SK-N-SH (cell line): ENCODE measurements at regions not wholly inside any gene's neighbourhood (a gene's known extent, or its start where the extent isn't known, plus 50 kb on each side); places are given as distances from the start of the nearest gene placed in this dataset.

Source experiments
- CTCF ChIA-PET: fragments of 300-600, 350-600 bp; formaldehyde crosslinking; extraction: SDS; loops from one replicate; lab custom pipeline; 2021; lab: Yijun Ruan, JAX
- POLR2A ChIA-PET: fragments of 350-600 bp; sonication (Branson Sonifier 250); formaldehyde crosslinking; extraction: SDS; loops from one replicate; lab custom pipeline; 2020; ENCODE audit warnings: antibody characterized with exemption, inconsistent platforms; lab: Yijun Ruan, JAX
- DNase-seq: peaks from one replicate; pipeline ENCODE4 v3.0.0; 2012
- H2AFZ ChIP-seq: fragments of 200-600 bp; sonication (generic); 2 replicates; pipeline ENCODE4 v1.8.1; 2016; ENCODE audit warnings: antibody characterized with exemption, mild to moderate bottlenecking, low read depth
- H3F3A ChIP-seq: fragments of 200-600 bp; sonication (generic); replicated peaks from 2 replicates; pipeline ENCODE3; 2016; ENCODE audit warnings: antibody characterized with exemption, mild to moderate bottlenecking; ENCODE audit not compliant: insufficient read depth
- H3K27ac ChIP-seq, 2 experiments: fragments of 200-500 bp in 1 of 2; fragments of 200-600 bp in 1 of 2; sonication (Bioruptor generic) in 1 of 2; sonication (generic), shearing (Covaris generic) in 1 of 2; 2 replicates each; pipeline versions ENCODE4 v1.5.1 to v1.6.1; 2014 to 2016; ENCODE audit warnings: low read depth in 2 of 2, inconsistent platforms in 1 of 2, low read length in 1 of 2, mild to moderate bottlenecking in 1 of 2, mixed read lengths in 1 of 2
- H3K27me3 ChIP-seq: fragments of 200-600 bp; sonication (generic), shearing (Covaris generic); 2 replicates; pipeline ENCODE4 v1.6.1; 2016; ENCODE audit warnings: mixed run types; ENCODE audit not compliant: insufficient read depth
- H3K36me3 ChIP-seq, 2 experiments: fragments of 200-500 bp in 1 of 2; fragments of 200-600 bp in 1 of 2; sonication (Bioruptor generic) in 1 of 2; sonication (generic) in 1 of 2; replicated peaks in 1 of 2; 2 replicates each; pipeline versions ENCODE3 to v1.5.1; 2014 to 2016; ENCODE audit warnings: low read length in 1 of 2, mild to moderate bottlenecking in 1 of 2; ENCODE audit not compliant: insufficient read depth in 2 of 2, control insufficient read depth in 1 of 2
- H3K4me1 ChIP-seq, 2 experiments: fragments of 200-500 bp in 1 of 2; fragments of 200-600 bp in 1 of 2; sonication (Bioruptor generic) in 1 of 2; sonication (generic), shearing (Covaris generic) in 1 of 2; 2 replicates each; pipeline versions ENCODE4 v1.5.1 to v1.6.1; 2014 to 2016; ENCODE audit warnings: low read depth in 1 of 2, low read length in 1 of 2, mixed run types in 1 of 2; ENCODE audit not compliant: insufficient read depth in 2 of 2, control insufficient read depth in 1 of 2
- H3K4me2 ChIP-seq: fragments of 200-600 bp; sonication (generic), shearing (Covaris generic); 2 replicates; pipeline ENCODE4 v1.6.1; 2017; ENCODE audit warnings: mixed run types
- H3K4me3 ChIP-seq, 2 experiments: fragments of 200-500 bp in 1 of 2; fragments of 200-600 bp in 1 of 2; sonication (Bioruptor generic) in 1 of 2; sonication (generic), shearing (Covaris generic) in 1 of 2; 2 replicates each; pipeline versions ENCODE4 v1.5.1 to v1.8.1; 2014 to 2016; ENCODE audit warnings: low read depth in 2 of 2, inconsistent platforms in 1 of 2, low read length in 1 of 2, mild to moderate bottlenecking in 1 of 2, mixed read lengths in 1 of 2, moderate library complexity in 1 of 2
- H3K79me2 ChIP-seq: fragments of 200-600 bp; sonication (generic); 2 replicates; pipeline ENCODE4 v1.8.1; 2017; ENCODE audit warnings: mild to moderate bottlenecking; ENCODE audit not compliant: insufficient read depth
- H3K9ac ChIP-seq: fragments of 200-600 bp; sonication (generic); 2 replicates; pipeline ENCODE4 v1.6.1; 2017; ENCODE audit warnings: mixed run types
- H3K9me2 ChIP-seq: fragments of 200-600 bp; sonication (generic); 2 replicates; pipeline ENCODE4 v1.6.1; 2017; ENCODE audit warnings: mixed run types
- H3K9me3 ChIP-seq: fragments of 200-600 bp; sonication (generic); 2 replicates; pipeline ENCODE4 v1.6.1; 2017; ENCODE audit warnings: mixed run types, mild to moderate bottlenecking, moderate library complexity
- H4K20me1 ChIP-seq: fragments of 200-600 bp; sonication (generic); 2 replicates; pipeline ENCODE4 v1.6.1; 2017; ENCODE audit warnings: mild to moderate bottlenecking, mixed run types; ENCODE audit not compliant: insufficient read depth
- CHD2 ChIP-seq: fragments of 150-350 bp; IDR thresholded peaks from 2 replicates; pipeline ENCODE4 v1.6.1; 2018; ENCODE audit warnings: low read length; ENCODE audit not compliant: partially characterized antibody
- CTCF ChIP-seq: fragments of 200-600 bp; sonication (generic); IDR thresholded peaks from 2 replicates; pipeline ENCODE4 v1.6.1; 2017; ENCODE audit warnings: antibody characterized with exemption, mild to moderate bottlenecking, moderate library complexity
- ELF1 ChIP-seq: IDR thresholded peaks from 2 replicates; pipeline ENCODE4 v1.4.0; 2012
- EP300 ChIP-seq, 2 experiments: IDR thresholded peaks; 2 replicates each; pipeline versions ENCODE4 v1.4.0 to v1.6.1; 2012; ENCODE audit warnings: borderline replicate concordance in 1 of 2, low read depth in 1 of 2, low read length in 1 of 2
- EZH2phosphoT487 ChIP-seq: fragments of 200-600 bp; sonication (generic); IDR thresholded peaks from 2 replicates; pipeline ENCODE4 v1.6.1; 2017; ENCODE audit warnings: low read depth, mixed run types, mild to moderate bottlenecking, antibody characterized with exemption, moderate library complexity, borderline replicate concordance
- FOSL2 ChIP-seq: IDR thresholded peaks from 2 replicates; pipeline ENCODE4 v1.4.0; 2012; ENCODE audit warnings: low read depth, mild to moderate bottlenecking, moderate library complexity, borderline replicate concordance
- FOXJ3 ChIP-seq: sonication (generic); formaldehyde crosslinking; IDR thresholded peaks from 2 replicates; pipeline ENCODE4 v1.5.1; 2020; ENCODE audit warnings: mild to moderate bottlenecking, missing genetic modification reagents
- GATA2 ChIP-seq: sonication (generic); formaldehyde crosslinking; IDR thresholded peaks from 2 replicates; pipeline ENCODE4 v1.5.0; 2020; ENCODE audit warnings: mild to moderate bottlenecking, missing genetic modification reagents
- IRF3 ChIP-seq: fragments of 150-350 bp; IDR thresholded peaks from 2 replicates; pipeline ENCODE4 v1.6.1; 2016; ENCODE audit warnings: mild to moderate bottlenecking, low read depth, low read length
- MXI1 ChIP-seq: IDR thresholded peaks from 2 replicates; pipeline ENCODE4 v1.6.1; 2012; ENCODE audit warnings: mild to moderate bottlenecking, low read depth, low read length, improper control_type of control experiment
- NRF1 ChIP-seq: IDR thresholded peaks from 2 replicates; pipeline ENCODE4 v1.6.1; 2012; ENCODE audit warnings: low read depth, mild to moderate bottlenecking, low read length
- POLR2AphosphoS5 ChIP-seq: IDR thresholded peaks from 2 replicates; pipeline ENCODE4 v1.6.1; 2012; ENCODE audit warnings: low read depth, low read length
- RAD21 ChIP-seq: IDR thresholded peaks from 2 replicates; pipeline ENCODE4 v1.6.1; 2012; ENCODE audit warnings: mild to moderate bottlenecking, low read length
- REST ChIP-seq: IDR thresholded peaks from 2 replicates; pipeline ENCODE4 v1.6.1; 2012; ENCODE audit warnings: mild to moderate bottlenecking, low read depth, low read length, moderate library complexity
- RXRA ChIP-seq: IDR thresholded peaks from 2 replicates; pipeline ENCODE4 v1.4.0; 2012; ENCODE audit warnings: low read depth, mild to moderate bottlenecking, borderline replicate concordance
- SIN3A ChIP-seq: IDR thresholded peaks from 2 replicates; pipeline ENCODE4 v1.6.1; 2012; ENCODE audit warnings: low read depth, mild to moderate bottlenecking, low read length, moderate library complexity, borderline replicate concordance
- SMC3 ChIP-seq: IDR thresholded peaks from 2 replicates; pipeline ENCODE4 v1.6.1; 2012; ENCODE audit warnings: low read depth, low read length, improper control_type of control experiment
- TAF1 ChIP-seq: IDR thresholded peaks from 2 replicates; pipeline ENCODE4 v1.6.1; 2012; ENCODE audit warnings: low read depth, mild to moderate bottlenecking, low read length, moderate library complexity, borderline replicate concordance
- TEAD4 ChIP-seq: IDR thresholded peaks from 2 replicates; pipeline ENCODE4 v1.4.0; 2012; ENCODE audit warnings: mild to moderate bottlenecking, borderline replicate concordance; ENCODE audit not compliant: insufficient read depth
- USF1 ChIP-seq: IDR thresholded peaks from 2 replicates; pipeline ENCODE4 v1.4.0; 2012; ENCODE audit warnings: low read depth, borderline replicate concordance
- YY1 ChIP-seq: IDR thresholded peaks from 2 replicates; pipeline ENCODE4 v1.4.0; 2012; ENCODE audit warnings: low read depth, mild to moderate bottlenecking
- ZBTB33 ChIP-seq: IDR thresholded peaks from 2 replicates; pipeline ENCODE4 v1.4.0; 2012; ENCODE audit warnings: low read depth, borderline replicate concordance
- WGBS: methylation state at CpG from one replicate; pipeline ENCODE4 v1.1.6; 2017; ENCODE audit warnings: low lambda C conversion rate; 5-methylcytosine and 5-hydroxymethylcytosine counted together

GRCh38 chr6:4717856-4718255, 58.3 kb upstream of the CDYL start (continued):
- TF ChIP-seq ZBTB33 (no peak), CHD2 (no peak), IRF3 (no peak), GATA2 (CRISPR knock-in tag) (no peak), ELF1 (no peak), TAF1 (no peak)
- TF ChIP-seq, all 33 proteins: peak for 0

- Histone ChIP-seq H2AFZ (no peak overlapping the region), H3K27me3 (peaks cover 4% of the 10 kb centered on the region; the same call in 1 of the 2 replicates), H3K36me3 (no peaks in the 10 kb centered on the region), H3K9ac (no peak overlapping the region), H3F3A (no peaks in the 10 kb centered on the region), H3K4me3 (no peak overlapping the region), H3K27ac (no peak overlapping the region), H3K9me2 (no peaks in the 10 kb centered on the region), H3K4me1 (no peaks in the 10 kb centered on the region), H3K79me2 (no peaks in the 10 kb centered on the region), H4K20me1 (no peaks in the 10 kb centered on the region), H3K9me3 (no peaks in the 10 kb centered on the region), H3K4me2 (no peak overlapping the region)
- TF ChIP-seq FOXJ3 (CRISPR knock-in tag): no peak
- no peak for TF ChIP-seq NRF1
- TF ChIP-seq SIN3A: no peak
- no peak for TF ChIP-seq POLR2AphosphoS5
- no peak for TF ChIP-seq SMC3
- no peak for TF ChIP-seq YY1
- no peak for TF ChIP-seq EZH2phosphoT487
- TF ChIP-seq GATA2 (CRISPR knock-in tag): no peak
- TF ChIP-seq USF1: no peak
- TF ChIP-seq CHD2: no peak
- TF ChIP-seq REST: no peak
- TF ChIP-seq MXI1: no peak
- TF ChIP-seq RAD21: no peak
- TF ChIP-seq TAF1: no peak
- no peak for TF ChIP-seq RXRA
- no peak for TF ChIP-seq TEAD4
- no peak for TF ChIP-seq FOSL2
- TF ChIP-seq EP300 (IDR thresholded peaks at IDR 0.05; ENCODE audit: borderline replicate concordance in 1 of 2, low read depth in 1 of 2, low read length in 1 of 2): no peak
- TF ChIP-seq CTCF: no peak
- DNase-seq: no peak
- ChIA-PET POLR2A (no interaction called here), CTCF (no interaction called here)
- 43% methylated on average over 4 of the region's 4 CpGs for WGBS
These were observed 59.1 kb upstream of the CDYL start for GRCh38 chr6:4717124-4717523.
